ENCODE measurements at regions not wholly inside any gene's neighbourhood (a gene's known extent, or its start where the extent isn't known, plus 50 kb on each side); places are given as distances from the start of the nearest gene placed in this dataset.

DNA sequence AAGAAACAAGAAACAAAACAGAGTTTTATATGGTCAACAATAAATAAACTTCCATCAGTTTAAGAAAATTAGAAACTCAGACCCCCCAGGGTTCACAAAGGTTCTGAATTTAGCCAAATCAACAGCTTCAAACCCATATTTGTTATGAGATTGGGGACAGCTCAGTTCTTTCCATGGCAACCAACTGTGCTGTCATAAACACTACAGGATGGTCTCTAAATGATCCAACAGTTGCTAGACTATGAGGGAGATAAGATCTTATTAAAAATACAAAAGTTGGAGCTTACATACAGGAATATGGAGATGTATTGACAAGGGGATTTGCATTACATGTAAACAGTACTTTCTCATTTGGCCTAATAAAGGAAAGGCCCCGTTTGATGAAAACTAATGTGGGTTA is 154.6 kb upstream of the CTAGE1 start:
- no peaks in the 10 kb centered on the region for H3K27me3 ChIP-seq (ENCODE audit: insufficient read depth, low read depth, low read length)
- no peak overlapping the region for H3K4me2 ChIP-seq (ENCODE audit: low read length)
- H3K9ac ChIP-seq (ENCODE audit: low read length), result no peak overlapping the region
- H3K9me3 ChIP-seq (ENCODE audit: low read length), result no peaks in the 10 kb centered on the region
- no peak overlapping the region for H3K4me3 ChIP-seq (ENCODE audit: low read length)
- H3F3A ChIP-seq (ENCODE audit: insufficient read depth, low read length, poor library complexity, severe bottlenecking), result no peaks in the 10 kb centered on the region
- no peak overlapping the region for H3K27ac ChIP-seq (ENCODE audit: low read length)
- TF ChIP-seq POLR2AphosphoS5 (IDR thresholded peaks at IDR 0.05) (no peak), SMC3 (conservative IDR thresholded peaks at IDR 0.05; ENCODE audit: poor library complexity) (no peak)
- H3K79me2 ChIP-seq (replicated peaks; ENCODE audit: insufficient read depth, low read length), result no peaks in the 10 kb centered on the region
- no peaks in the 10 kb centered on the region for H4K20me1 ChIP-seq (ENCODE audit: insufficient read depth)
- no peaks in the 10 kb centered on the region for H3K36me3 ChIP-seq (ENCODE audit: insufficient read depth, low read length)
- no peaks in the 10 kb centered on the region for H3K9me2 ChIP-seq (ENCODE audit: insufficient read depth, low read length)
- no peak overlapping the region for H2AFZ ChIP-seq (ENCODE audit: low read depth, low read length)

DNA sequence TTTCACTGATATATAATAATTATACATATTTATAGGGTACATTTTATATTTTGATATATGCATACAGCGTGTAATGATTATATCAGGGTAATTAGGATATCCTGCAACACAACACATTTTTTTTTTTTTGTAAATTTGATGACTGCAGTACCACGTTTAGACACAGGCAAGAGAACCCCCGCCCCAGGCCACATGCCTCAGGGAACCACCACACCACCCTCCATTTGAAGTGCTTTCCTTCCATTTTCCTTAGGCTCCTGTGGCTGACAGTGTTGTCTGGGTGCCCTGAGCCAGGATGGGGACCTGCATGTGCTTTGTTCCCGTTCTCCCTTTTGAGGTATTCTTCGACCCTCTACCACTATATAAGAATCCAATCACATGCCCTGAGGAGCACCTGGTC is 161.6 kb upstream of the CTAGE1 start:
- Histone ChIP-seq H4K20me1 (ENCODE audit: insufficient read depth) (no peaks in the 10 kb centered on the region), H2AFZ (ENCODE audit: low read depth, low read length) (no peak overlapping the region), H3F3A (ENCODE audit: insufficient read depth, low read length, poor library complexity, severe bottlenecking) (no peaks in the 10 kb centered on the region), H3K79me2 (replicated peaks; ENCODE audit: insufficient read depth, low read length) (no peaks in the 10 kb centered on the region), H3K9ac (ENCODE audit: low read length) (no peak overlapping the region), H3K4me2 (ENCODE audit: low read length) (no peak overlapping the region), H3K27ac (ENCODE audit: low read length) (no peak overlapping the region), H3K27me3 (ENCODE audit: insufficient read depth, low read depth, low read length) (no peaks in the 10 kb centered on the region), H3K9me2 (ENCODE audit: insufficient read depth, low read length) (no peaks in the 10 kb centered on the region), H3K9me3 (ENCODE audit: low read length) (no peaks in the 10 kb centered on the region), H3K4me3 (ENCODE audit: low read length) (no peak overlapping the region), H3K36me3 (ENCODE audit: insufficient read depth, low read length) (no peaks in the 10 kb centered on the region)
- TF ChIP-seq SMC3 (conservative IDR thresholded peaks at IDR 0.05; ENCODE audit: poor library complexity), result no peak
- TF ChIP-seq EP300 (conservative IDR thresholded peaks at IDR 0.05; ENCODE audit: poor library complexity, severe bottlenecking), result no peak
- TF ChIP-seq TAF1 (IDR thresholded peaks at IDR 0.05; ENCODE audit: low read depth), result no peak
- TF ChIP-seq REST (IDR thresholded peaks at IDR 0.05; ENCODE audit: borderline replicate concordance), result no peak
- TF ChIP-seq RAD21 (conservative IDR thresholded peaks at IDR 0.05), result no peak
- TF ChIP-seq POLR2AphosphoS5 (IDR thresholded peaks at IDR 0.05), result no peak
- TF ChIP-seq CTCF (IDR thresholded peaks at IDR 0.05; ENCODE audit: poor library complexity, severe bottlenecking), result no peak
- no peak for TF ChIP-seq EZH2 (IDR thresholded peaks at IDR 0.05; ENCODE audit: borderline replicate concordance, insufficient read depth, low read length, poor library complexity, severe bottlenecking)
- TF ChIP-seq MXI1 (conservative IDR thresholded peaks at IDR 0.05; ENCODE audit: poor library complexity, severe bottlenecking), result no peak

DNA sequence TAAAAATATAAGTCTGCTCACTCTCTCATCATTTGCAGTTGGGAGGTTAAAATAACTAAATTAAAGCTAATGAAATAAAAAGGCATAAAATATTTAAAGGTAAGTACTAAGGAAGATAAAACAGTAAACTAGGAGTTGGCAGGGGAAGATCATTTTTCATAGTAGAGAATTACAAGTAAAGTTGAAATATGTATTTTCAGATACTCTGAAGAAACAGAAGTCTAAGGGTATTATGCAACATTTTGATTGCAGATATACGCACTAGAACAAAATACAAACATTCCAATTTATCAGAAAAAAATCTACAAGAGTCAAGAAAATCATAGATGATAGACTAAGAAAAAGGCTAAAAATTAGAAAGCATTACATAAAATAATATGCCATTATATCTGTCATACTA is 167.6 kb upstream of the CTAGE1 start:
- no peak overlapping the region for H3K27ac ChIP-seq (ENCODE audit: low read length)
- H3K9me3 ChIP-seq (ENCODE audit: low read length), result no peaks in the 10 kb centered on the region
- no peaks in the 10 kb centered on the region for H3K79me2 ChIP-seq (replicated peaks; ENCODE audit: insufficient read depth, low read length)
- H2AFZ ChIP-seq (ENCODE audit: low read depth, low read length), result no peak overlapping the region
- H3K9ac ChIP-seq (ENCODE audit: low read length), result no peak overlapping the region
- no peaks in the 10 kb centered on the region for H3K9me2 ChIP-seq (ENCODE audit: insufficient read depth, low read length)
- no peaks in the 10 kb centered on the region for H3K36me3 ChIP-seq (ENCODE audit: insufficient read depth, low read length)
- no peaks in the 10 kb centered on the region for H3K27me3 ChIP-seq (ENCODE audit: insufficient read depth, low read depth, low read length)
- no peak for TF ChIP-seq TAF1 (IDR thresholded peaks at IDR 0.05; ENCODE audit: low read depth)
- no peak for TF ChIP-seq MXI1 (conservative IDR thresholded peaks at IDR 0.05; ENCODE audit: poor library complexity, severe bottlenecking)
- no peak for TF ChIP-seq POLR2AphosphoS5 (IDR thresholded peaks at IDR 0.05)
- no peak for TF ChIP-seq EZH2 (IDR thresholded peaks at IDR 0.05; ENCODE audit: borderline replicate concordance, insufficient read depth, low read length, poor library complexity, severe bottlenecking)
- TF ChIP-seq EP300 (conservative IDR thresholded peaks at IDR 0.05; ENCODE audit: poor library complexity, severe bottlenecking), result no peak
- TF ChIP-seq RAD21 (conservative IDR thresholded peaks at IDR 0.05), result no peak
- TF ChIP-seq CTCF (IDR thresholded peaks at IDR 0.05; ENCODE audit: poor library complexity, severe bottlenecking), result no peak
- no peaks in the 10 kb centered on the region for H3F3A ChIP-seq (ENCODE audit: insufficient read depth, low read length, poor library complexity, severe bottlenecking)
- no peak overlapping the region for H3K4me3 ChIP-seq (ENCODE audit: low read length)
- no peaks in the 10 kb centered on the region for H4K20me1 ChIP-seq (ENCODE audit: insufficient read depth)
- H3K4me2 ChIP-seq (ENCODE audit: low read length), result no peak overlapping the region

All from neural cell (in vitro differentiated cells).